ENCODE measurements at regions not wholly inside any gene's neighbourhood (a gene's known extent, or its start where the extent isn't known, plus 50 kb on each side); places are given as distances from the start of the nearest gene placed in this dataset.

- TF ChIP-seq, protein P1, sequence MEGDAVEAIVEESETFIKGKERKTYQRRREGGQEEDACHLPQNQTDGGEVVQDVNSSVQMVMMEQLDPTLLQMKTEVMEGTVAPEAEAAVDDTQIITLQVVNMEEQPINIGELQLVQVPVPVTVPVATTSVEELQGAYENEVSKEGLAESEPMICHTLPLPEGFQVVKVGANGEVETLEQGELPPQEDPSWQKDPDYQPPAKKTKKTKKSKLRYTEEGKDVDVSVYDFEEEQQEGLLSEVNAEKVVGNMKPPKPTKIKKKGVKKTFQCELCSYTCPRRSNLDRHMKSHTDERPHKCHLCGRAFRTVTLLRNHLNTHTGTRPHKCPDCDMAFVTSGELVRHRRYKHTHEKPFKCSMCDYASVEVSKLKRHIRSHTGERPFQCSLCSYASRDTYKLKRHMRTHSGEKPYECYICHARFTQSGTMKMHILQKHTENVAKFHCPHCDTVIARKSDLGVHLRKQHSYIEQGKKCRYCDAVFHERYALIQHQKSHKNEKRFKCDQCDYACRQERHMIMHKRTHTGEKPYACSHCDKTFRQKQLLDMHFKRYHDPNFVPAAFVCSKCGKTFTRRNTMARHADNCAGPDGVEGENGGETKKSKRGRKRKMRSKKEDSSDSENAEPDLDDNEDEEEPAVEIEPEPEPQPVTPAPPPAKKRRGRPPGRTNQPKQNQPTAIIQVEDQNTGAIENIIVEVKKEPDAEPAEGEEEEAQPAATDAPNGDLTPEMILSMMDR (IDR thresholded peaks at IDR 0.05): no peak
- TF ChIP-seq POLR2A (IDR thresholded peaks at IDR 0.05): no peak
These were observed 1075.3 kb downstream of the ADGRL3 start for GRCh38 chr4:62275470-62275869.
